OCI-LY1 (cell line): ENCODE measurements at regions not wholly inside any gene's neighbourhood (a gene's known extent, or its start where the extent isn't known, plus 50 kb on each side); places are given as distances from the start of the nearest gene placed in this dataset.

Experiments used
- H2AFZ ChIP-seq: fragments of 200-600 bp; sonication (generic), shearing (Covaris generic); 2 replicates; pipeline ENCODE4 v1.6.0; 2014; ENCODE audit warnings: antibody characterized with exemption, mild to moderate bottlenecking, low read length
- H3F3A ChIP-seq: fragments of 200-600 bp; sonication (generic), shearing (Covaris generic); 2 replicates; pipeline ENCODE4 v1.6.0; 2014; ENCODE audit warnings: mild to moderate bottlenecking, antibody characterized with exemption, low read length, moderate library complexity; ENCODE audit not compliant: insufficient read depth
- H3K27ac ChIP-seq: fragments of 200-600 bp; sonication (generic); 2 replicates; pipeline ENCODE4 v1.5.1; 2014; ENCODE audit warnings: low read length, mixed run types, mild to moderate bottlenecking, low read depth; ENCODE audit not compliant: poor library complexity, severe bottlenecking
- H3K27me3 ChIP-seq: fragments of 200-600 bp; sonication (generic); 2 replicates; pipeline ENCODE4 v1.6.0; 2014; ENCODE audit warnings: antibody characterized with exemption, mild to moderate bottlenecking, low read length, moderate library complexity; ENCODE audit not compliant: insufficient read depth
- H3K36me3 ChIP-seq: fragments of 200-600 bp; sonication (generic); 2 replicates; pipeline ENCODE4 v1.6.1; 2014; ENCODE audit warnings: mild to moderate bottlenecking, antibody characterized with exemption, low read length, moderate library complexity, mixed read lengths; ENCODE audit not compliant: insufficient read depth
- H3K4me1 ChIP-seq: fragments of 200-600 bp; sonication (generic); 2 replicates; pipeline ENCODE4 v1.5.1; 2014; ENCODE audit warnings: mild to moderate bottlenecking, low read length, moderate library complexity; ENCODE audit not compliant: insufficient read depth, severe bottlenecking
- H3K4me2 ChIP-seq: fragments of 200-600 bp; sonication (generic), shearing (Covaris generic); 2 replicates; pipeline ENCODE4 v1.6.1; 2014; ENCODE audit warnings: low read length
- H3K4me3 ChIP-seq: fragments of 200-600 bp; sonication (generic); 2 replicates; pipeline ENCODE4 v1.5.1; 2014; ENCODE audit warnings: low read length, low read depth, mild to moderate bottlenecking, mixed read lengths; ENCODE audit not compliant: poor library complexity, severe bottlenecking
- H3K79me2 ChIP-seq: fragments of 200-600 bp; shearing (Covaris generic); 2 replicates; pipeline ENCODE4 v1.6.1; 2016; ENCODE audit warnings: mixed run types, low read length, mixed read lengths; ENCODE audit not compliant: insufficient read depth
- H3K9ac ChIP-seq: fragments of 200-600 bp; sonication (generic), shearing (Covaris generic); 2 replicates; pipeline ENCODE4 v1.6.1; 2014; ENCODE audit warnings: mild to moderate bottlenecking, low read length, mixed read lengths
- H3K9me2 ChIP-seq: fragments of 200-600 bp; sonication (generic), shearing (Covaris generic); 2 replicates; pipeline ENCODE4 v1.6.1; 2014; ENCODE audit warnings: low read depth, mild to moderate bottlenecking, low read length, mixed read lengths
- H3K9me3 ChIP-seq: fragments of 200-600 bp; shearing (Covaris generic); 2 replicates; pipeline ENCODE4 v1.6.1; 2014; ENCODE audit warnings: low read length, mixed read lengths
- H4K20me1 ChIP-seq: fragments of 200-600 bp; sonication (generic), shearing (Covaris generic); 2 replicates; pipeline ENCODE4 v1.6.0; 2016; ENCODE audit warnings: mild to moderate bottlenecking, low read length; ENCODE audit not compliant: insufficient read depth
- CTCF ChIP-seq: fragments of 200-600 bp; sonication (generic), shearing (Covaris generic); IDR thresholded peaks from 2 replicates; pipeline ENCODE4 v1.5.1; 2017; ENCODE audit warnings: mild to moderate bottlenecking, antibody characterized with exemption, low read length, moderate library complexity, mixed read lengths
- EZH2 ChIP-seq: fragments of 200-600 bp; sonication (generic), shearing (Covaris generic); IDR thresholded peaks from 2 replicates; pipeline ENCODE4 v1.8.0; 2017; ENCODE audit warnings: borderline replicate concordance, mixed run types, mild to moderate bottlenecking, antibody characterized with exemption, low read length, moderate library complexity, mixed read lengths

GRCh38 chr21:38683222-38683621 is 122.5 kb upstream of the ETS2 start:
- Histone ChIP-seq H3K36me3 (no peaks in the 10 kb centered on the region), H3F3A (no peaks in the 10 kb centered on the region), H3K9ac (no peak overlapping the region), H2AFZ (no peak overlapping the region), H3K4me2 (no peak overlapping the region), H3K4me1 (no peaks in the 10 kb centered on the region), H3K9me2 (no peaks in the 10 kb centered on the region), H3K4me3 (no peak overlapping the region), H3K27me3 (0 out of 2 replicates have a peak, but pooled peaks cover 5% of the 10 kb centered on the region), H3K79me2 (no peaks in the 10 kb centered on the region), H3K27ac (no peak overlapping the region), H3K9me3 (no peaks in the 10 kb centered on the region), H4K20me1 (no peaks in the 10 kb centered on the region)
- TF ChIP-seq EZH2 = no peak
- TF ChIP-seq CTCF = no peak

GRCh38 chr21:38688068-38688467 is 117.7 kb upstream of the ETS2 start:
- H3K9ac ChIP-seq = no peak overlapping the region
- H3K27ac ChIP-seq = no peak overlapping the region
- 0 out of 2 replicates have a peak, but pooled peaks cover 5% of the 10 kb centered on the region for H3K27me3 ChIP-seq
- H3K4me3 ChIP-seq = no peak overlapping the region
- H4K20me1 ChIP-seq = no peaks in the 10 kb centered on the region
- TF ChIP-seq EZH2 = no peak
- no peak for TF ChIP-seq CTCF
- H3K79me2 ChIP-seq = no peaks in the 10 kb centered on the region
- H3F3A ChIP-seq = no peaks in the 10 kb centered on the region
- H2AFZ ChIP-seq = no peak overlapping the region
- H3K4me1 ChIP-seq = no peaks in the 10 kb centered on the region
- H3K36me3 ChIP-seq = no peaks in the 10 kb centered on the region
- H3K9me2 ChIP-seq = no peaks in the 10 kb centered on the region
- H3K4me2 ChIP-seq = no peak overlapping the region
- no peaks in the 10 kb centered on the region for H3K9me3 ChIP-seq

GRCh38 chr21:38691631-38692030 is 114.1 kb upstream of the ETS2 start:
- Histone ChIP-seq H3K4me1 (no peaks in the 10 kb centered on the region), H3K9me2 (no peaks in the 10 kb centered on the region), H3K27me3 (peaks cover 5% of the 10 kb centered on the region; the same call in 1 of the 2 replicates), H3K36me3 (no peaks in the 10 kb centered on the region), H3K4me3 (no peak overlapping the region), H4K20me1 (no peaks in the 10 kb centered on the region), H3K4me2 (no peak overlapping the region), H3F3A (no peaks in the 10 kb centered on the region), H3K79me2 (no peaks in the 10 kb centered on the region), H3K9me3 (no peaks in the 10 kb centered on the region), H2AFZ (no peak overlapping the region), H3K27ac (no peak overlapping the region), H3K9ac (no peak overlapping the region)
- TF ChIP-seq CTCF (no peak), EZH2 (no peak)
